ENCODE measurements at regions not wholly inside any gene's neighbourhood (a gene's known extent, or its start where the extent isn't known, plus 50 kb on each side); places are given as distances from the start of the nearest gene placed in this dataset.

DNA sequence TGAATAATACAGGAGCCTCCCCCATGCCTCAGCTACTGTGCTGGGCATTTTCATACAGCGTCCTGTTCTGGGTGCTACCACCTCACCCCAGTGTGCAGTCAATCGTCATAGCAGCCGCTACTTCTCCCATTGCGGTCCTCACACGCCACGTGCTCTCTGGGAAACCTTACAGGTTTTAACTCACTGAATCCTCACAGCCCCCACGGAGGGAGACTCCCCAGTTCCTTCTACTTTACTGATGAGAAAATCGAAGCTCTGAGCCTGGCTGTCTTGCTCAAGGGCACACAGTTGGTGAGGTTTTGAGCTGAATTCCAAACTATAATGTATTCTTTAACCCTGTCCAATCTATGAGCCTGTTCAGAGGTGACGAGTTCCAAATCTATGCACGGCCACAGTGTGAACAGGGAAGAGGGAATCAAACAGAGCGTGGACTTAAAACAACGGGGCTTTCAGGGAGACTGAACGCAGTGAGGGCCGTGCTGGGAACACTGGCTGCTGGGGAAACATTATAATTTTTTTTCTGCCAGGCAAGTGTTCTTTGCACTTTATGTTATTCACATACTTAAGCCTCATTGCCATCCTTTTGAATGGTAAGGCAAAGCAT is 421.5 kb downstream of the BRD1 start (continued):
- TF ChIP-seq, protein P1, sequence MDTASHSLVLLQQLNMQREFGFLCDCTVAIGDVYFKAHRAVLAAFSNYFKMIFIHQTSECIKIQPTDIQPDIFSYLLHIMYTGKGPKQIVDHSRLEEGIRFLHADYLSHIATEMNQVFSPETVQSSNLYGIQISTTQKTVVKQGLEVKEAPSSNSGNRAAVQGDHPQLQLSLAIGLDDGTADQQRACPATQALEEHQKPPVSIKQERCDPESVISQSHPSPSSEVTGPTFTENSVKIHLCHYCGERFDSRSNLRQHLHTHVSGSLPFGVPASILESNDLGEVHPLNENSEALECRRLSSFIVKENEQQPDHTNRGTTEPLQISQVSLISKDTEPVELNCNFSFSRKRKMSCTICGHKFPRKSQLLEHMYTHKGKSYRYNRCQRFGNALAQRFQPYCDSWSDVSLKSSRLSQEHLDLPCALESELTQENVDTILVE (CRISPR knock-in tag; IDR thresholded peaks at IDR 0.05), result no peak
- no peak for TF ChIP-seq ELF3 (CRISPR knock-in tag; IDR thresholded peaks at IDR 0.05)
- TF ChIP-seq FOSL1 (CRISPR knock-in tag; IDR thresholded peaks at IDR 0.05; ENCODE audit: borderline replicate concordance), result no peak

DNA sequence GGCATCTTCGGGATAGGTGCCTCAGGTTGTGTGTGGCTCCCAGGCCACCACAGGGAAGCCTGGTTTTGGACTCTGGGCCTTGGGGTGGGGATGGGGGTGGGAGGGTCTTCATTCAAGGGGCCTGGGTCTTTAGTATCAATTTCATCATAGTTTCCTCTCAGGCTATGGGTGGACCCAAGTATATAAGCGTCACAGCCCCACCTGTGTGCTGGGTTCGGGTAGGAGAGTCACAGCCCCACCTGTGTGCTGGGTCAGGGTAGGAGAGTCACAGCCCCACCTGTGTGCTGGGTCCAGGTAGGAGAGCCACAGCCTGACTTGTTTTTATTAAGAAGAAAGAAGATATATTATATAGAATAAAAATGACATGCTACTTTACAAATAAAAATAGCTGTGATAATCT is 422.1 kb downstream of the BRD1 start:
- no peaks in the 10 kb centered on the region for H3K79me2 ChIP-seq (ENCODE audit: insufficient read depth, low read length)
- intact Hi-C loops (cut with micrococcal nuclease; ENCODE audit: unreplicated experiment), result no loop called here
- DNase-seq (ENCODE audit: low spot score) (no peak), FAIRE-seq (no peak), ATAC-seq (no peak)
- CTCF ChIA-PET (ENCODE audit: low intra/inter-chr PET ratio, low total read pairs), result no interaction called here
- POLR2A ChIA-PET, result no interaction called here
- in situ Hi-C loops (cut with HindIII; ENCODE audit: extremely low pct_ligation_motif_present, low pct_unique_long_range_greater_than_20kb), result no loop called here
- H3K9ac ChIP-seq (ENCODE audit: insufficient read depth, low read depth, low read length), result no peak overlapping the region
- no peaks in the 10 kb centered on the region for H3K4me1 ChIP-seq (ENCODE audit: insufficient read depth, low read length)
- H3K4me3 ChIP-seq (replicated peaks in 1 of 3; ENCODE audit: insufficient read depth in 1 of 3, low read depth in 2 of 3, low read length in 3 of 3), result no peak overlapping the region
- peaks cover 0 to 55% of the 10 kb centered on the region in 2 experiments; a peak in 4 of 5 replicates for H3K27me3 ChIP-seq (ENCODE audit: control insufficient read depth in 1 of 2, insufficient read depth in 2 of 2, low read length in 2 of 2)
- H3K4me2 ChIP-seq (ENCODE audit: low read depth, low read length), result no peak overlapping the region
- no TSS peak for BruUV-seq (replicated peaks)
- H3K9me3 ChIP-seq (ENCODE audit: low read length), result no peaks in the 10 kb centered on the region
- H3K27ac ChIP-seq (ENCODE audit: extremely low read length, insufficient read depth, low read length), result no peak overlapping the region
- H4K20me1 ChIP-seq (ENCODE audit: insufficient read depth, low read length), result no peaks in the 10 kb centered on the region
- H2AFZ ChIP-seq (ENCODE audit: low read length), result no peak overlapping the region
- no peaks in the 10 kb centered on the region for H3K36me3 ChIP-seq (replicated peaks in 1 of 2; ENCODE audit: control insufficient read depth in 1 of 2, insufficient read depth in 2 of 2, low read length in 2 of 2)
- WGBS (ENCODE audit: low lambda C conversion rate), result 0% methylated on average over 3 of the region's 3 CpGs
- TF ChIP-seq ZNF598 (CRISPR knock-in tag; IDR thresholded peaks at IDR 0.05; ENCODE audit: borderline replicate concordance) (no peak), MTF2 (CRISPR knock-in tag; IDR thresholded peaks at IDR 0.05; ENCODE audit: borderline replicate concordance) (no peak), NFKB2 (CRISPR knock-in tag; IDR thresholded peaks at IDR 0.05; ENCODE audit: borderline replicate concordance) (no peak), HNRNPL (IDR thresholded peaks at IDR 0.05; ENCODE audit: low read depth, low read length) (no peak), ZNF678 (CRISPR knock-in tag; IDR thresholded peaks at IDR 0.05) (no peak), ELF1 (CRISPR knock-in tag; IDR thresholded peaks at IDR 0.05) (no peak), JUNB (CRISPR knock-in tag; IDR thresholded peaks at IDR 0.05; ENCODE audit: borderline replicate concordance) (no peak), GATA4 (IDR thresholded peaks at IDR 0.05; ENCODE audit: borderline replicate concordance, low read depth) (no peak), ZNF790 (CRISPR knock-in tag; IDR thresholded peaks at IDR 0.05; ENCODE audit: borderline replicate concordance) (no peak), SP1 (IDR thresholded peaks at IDR 0.05) (no peak), SP1 (CRISPR knock-in tag; IDR thresholded peaks at IDR 0.05) (no peak)
- TF ChIP-seq, protein P2, sequence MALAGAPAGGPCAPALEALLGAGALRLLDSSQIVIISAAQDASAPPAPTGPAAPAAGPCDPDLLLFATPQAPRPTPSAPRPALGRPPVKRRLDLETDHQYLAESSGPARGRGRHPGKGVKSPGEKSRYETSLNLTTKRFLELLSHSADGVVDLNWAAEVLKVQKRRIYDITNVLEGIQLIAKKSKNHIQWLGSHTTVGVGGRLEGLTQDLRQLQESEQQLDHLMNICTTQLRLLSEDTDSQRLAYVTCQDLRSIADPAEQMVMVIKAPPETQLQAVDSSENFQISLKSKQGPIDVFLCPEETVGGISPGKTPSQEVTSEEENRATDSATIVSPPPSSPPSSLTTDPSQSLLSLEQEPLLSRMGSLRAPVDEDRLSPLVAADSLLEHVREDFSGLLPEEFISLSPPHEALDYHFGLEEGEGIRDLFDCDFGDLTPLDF (CRISPR knock-in tag; IDR thresholded peaks at IDR 0.05), result no peak
- TF ChIP-seq, protein P3, sequence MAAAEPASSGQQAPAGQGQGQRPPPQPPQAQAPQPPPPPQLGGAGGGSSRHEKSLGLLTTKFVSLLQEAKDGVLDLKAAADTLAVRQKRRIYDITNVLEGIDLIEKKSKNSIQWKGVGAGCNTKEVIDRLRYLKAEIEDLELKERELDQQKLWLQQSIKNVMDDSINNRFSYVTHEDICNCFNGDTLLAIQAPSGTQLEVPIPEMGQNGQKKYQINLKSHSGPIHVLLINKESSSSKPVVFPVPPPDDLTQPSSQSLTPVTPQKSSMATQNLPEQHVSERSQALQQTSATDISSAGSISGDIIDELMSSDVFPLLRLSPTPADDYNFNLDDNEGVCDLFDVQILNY (CRISPR knock-in tag; conservative IDR thresholded peaks at IDR 0.05), result no peak
- TF ChIP-seq, protein P4, sequence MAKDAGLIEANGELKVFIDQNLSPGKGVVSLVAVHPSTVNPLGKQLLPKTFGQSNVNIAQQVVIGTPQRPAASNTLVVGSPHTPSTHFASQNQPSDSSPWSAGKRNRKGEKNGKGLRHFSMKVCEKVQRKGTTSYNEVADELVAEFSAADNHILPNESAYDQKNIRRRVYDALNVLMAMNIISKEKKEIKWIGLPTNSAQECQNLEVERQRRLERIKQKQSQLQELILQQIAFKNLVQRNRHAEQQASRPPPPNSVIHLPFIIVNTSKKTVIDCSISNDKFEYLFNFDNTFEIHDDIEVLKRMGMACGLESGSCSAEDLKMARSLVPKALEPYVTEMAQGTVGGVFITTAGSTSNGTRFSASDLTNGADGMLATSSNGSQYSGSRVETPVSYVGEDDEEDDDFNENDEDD (CRISPR knock-in tag; IDR thresholded peaks at IDR 0.05; ENCODE audit: borderline replicate concordance), result no peak
- TF ChIP-seq, protein P5, sequence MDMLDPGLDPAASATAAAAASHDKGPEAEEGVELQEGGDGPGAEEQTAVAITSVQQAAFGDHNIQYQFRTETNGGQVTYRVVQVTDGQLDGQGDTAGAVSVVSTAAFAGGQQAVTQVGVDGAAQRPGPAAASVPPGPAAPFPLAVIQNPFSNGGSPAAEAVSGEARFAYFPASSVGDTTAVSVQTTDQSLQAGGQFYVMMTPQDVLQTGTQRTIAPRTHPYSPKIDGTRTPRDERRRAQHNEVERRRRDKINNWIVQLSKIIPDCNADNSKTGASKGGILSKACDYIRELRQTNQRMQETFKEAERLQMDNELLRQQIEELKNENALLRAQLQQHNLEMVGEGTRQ (IDR thresholded peaks at IDR 0.05; ENCODE audit: low read depth, low read length), result no peak
- TF ChIP-seq, protein P5 (CRISPR knock-in tag; IDR thresholded peaks at IDR 0.05; ENCODE audit: borderline replicate concordance), result no peak

All from HepG2 (cell line).